ENCODE measurements at regions not wholly inside any gene's neighbourhood (a gene's known extent, or its start where the extent isn't known, plus 50 kb on each side); places are given as distances from the start of the nearest gene placed in this dataset.

DNA sequence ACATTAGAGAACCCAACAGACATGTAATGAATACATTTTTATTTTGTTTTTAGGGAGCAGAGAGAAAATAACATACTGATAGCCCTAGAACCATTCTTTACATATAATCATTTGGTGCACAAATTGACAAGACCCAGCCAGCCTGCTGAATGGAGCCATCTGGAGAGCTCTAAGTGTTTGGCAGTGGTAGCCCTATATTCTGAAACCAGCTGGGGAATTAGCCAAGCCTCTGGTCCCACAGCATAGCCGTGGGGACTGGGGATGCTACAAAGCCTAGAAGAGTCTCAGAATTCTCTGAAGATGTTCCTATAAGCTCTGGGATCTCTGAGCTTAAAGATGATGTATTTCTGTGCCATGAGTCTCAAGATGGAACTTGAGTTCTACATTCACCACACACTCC lies 857.3 kb upstream of the AMELY start:
- WGBS, 2 donors, result 58% methylated on average over 1 of the region's 1 CpG; no CpG with 5 or more reads in 1 of the 2 donors
- no peak for DNase-seq (ENCODE audit: low spot score in 2 of 2)
- no peak overlapping the region for H3K4me3 ChIP-seq (ENCODE audit: low read depth, poor library complexity, severe bottlenecking)
- intact Hi-C loops (cut with DNase I; ENCODE audit: low total_unique reads), result no loop called here
- TF ChIP-seq, protein P1, sequence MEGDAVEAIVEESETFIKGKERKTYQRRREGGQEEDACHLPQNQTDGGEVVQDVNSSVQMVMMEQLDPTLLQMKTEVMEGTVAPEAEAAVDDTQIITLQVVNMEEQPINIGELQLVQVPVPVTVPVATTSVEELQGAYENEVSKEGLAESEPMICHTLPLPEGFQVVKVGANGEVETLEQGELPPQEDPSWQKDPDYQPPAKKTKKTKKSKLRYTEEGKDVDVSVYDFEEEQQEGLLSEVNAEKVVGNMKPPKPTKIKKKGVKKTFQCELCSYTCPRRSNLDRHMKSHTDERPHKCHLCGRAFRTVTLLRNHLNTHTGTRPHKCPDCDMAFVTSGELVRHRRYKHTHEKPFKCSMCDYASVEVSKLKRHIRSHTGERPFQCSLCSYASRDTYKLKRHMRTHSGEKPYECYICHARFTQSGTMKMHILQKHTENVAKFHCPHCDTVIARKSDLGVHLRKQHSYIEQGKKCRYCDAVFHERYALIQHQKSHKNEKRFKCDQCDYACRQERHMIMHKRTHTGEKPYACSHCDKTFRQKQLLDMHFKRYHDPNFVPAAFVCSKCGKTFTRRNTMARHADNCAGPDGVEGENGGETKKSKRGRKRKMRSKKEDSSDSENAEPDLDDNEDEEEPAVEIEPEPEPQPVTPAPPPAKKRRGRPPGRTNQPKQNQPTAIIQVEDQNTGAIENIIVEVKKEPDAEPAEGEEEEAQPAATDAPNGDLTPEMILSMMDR (IDR thresholded peaks at IDR 0.05), result no peak
- TF ChIP-seq POLR2A (IDR thresholded peaks at IDR 0.05), result no peak

DNA sequence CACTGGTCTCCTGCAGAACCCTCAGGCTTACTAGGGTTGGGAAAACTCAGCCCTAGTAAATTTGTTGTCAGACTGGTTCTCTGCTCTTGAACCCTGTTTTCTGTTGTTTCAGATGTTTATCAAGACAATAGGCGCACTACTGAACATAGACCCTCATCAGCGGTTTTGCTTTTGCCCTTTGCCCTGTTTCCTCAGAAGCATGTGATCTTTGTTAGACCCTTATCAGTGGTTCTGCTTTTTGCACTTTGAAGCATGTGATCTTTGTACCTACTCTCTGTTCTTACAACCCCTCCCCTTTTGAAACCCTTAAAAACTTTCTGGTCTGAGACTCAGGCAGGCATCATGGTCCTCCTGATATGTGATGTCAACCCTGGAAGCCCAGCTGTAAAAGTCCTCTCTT lies 842.2 kb upstream of the AMELY start:
- intact Hi-C loops (cut with DNase I; ENCODE audit: low total_unique reads), result no loop called here
- WGBS, 2 donors, result 88% methylated on average over 2 of the region's 2 CpGs; no CpG with 5 or more reads in 1 of the 2 donors
- H3K4me3 ChIP-seq (ENCODE audit: low read depth, poor library complexity, severe bottlenecking), result no peak overlapping the region
- no peak for TF ChIP-seq POLR2A (IDR thresholded peaks at IDR 0.05)
- TF ChIP-seq, protein P1 (IDR thresholded peaks at IDR 0.05), result no peak
- no peak for DNase-seq (ENCODE audit: low spot score in 2 of 2)

DNA sequence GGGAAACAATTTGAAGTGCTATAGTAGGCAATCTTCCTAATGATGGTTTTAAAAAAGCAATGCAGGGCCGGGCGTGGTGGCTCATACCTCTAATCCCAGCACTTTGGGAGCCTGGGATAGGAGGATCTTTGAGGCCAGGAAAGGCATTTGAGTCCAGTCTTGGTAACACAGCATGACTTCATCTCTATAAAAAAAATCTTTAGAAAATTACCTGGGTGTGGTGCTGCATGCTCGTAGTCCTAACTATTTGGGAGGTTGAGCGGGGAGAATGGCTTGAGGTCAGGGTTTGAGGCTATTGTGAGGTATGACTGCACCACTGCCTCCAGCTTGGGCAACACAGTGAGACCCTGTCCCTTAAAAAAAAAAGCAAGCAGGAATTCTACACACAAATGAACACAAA lies 835.2 kb upstream of the AMELY start:
- intact Hi-C loops (cut with DNase I; ENCODE audit: low total_unique reads), result no loop called here
- no peak for DNase-seq (ENCODE audit: low spot score in 2 of 2)
- no peak for TF ChIP-seq POLR2A (IDR thresholded peaks at IDR 0.05)
- TF ChIP-seq, protein P1 (IDR thresholded peaks at IDR 0.05), result no peak
- 59% methylated on average over 4 of the region's 4 CpGs; no CpG with 5 or more reads in 1 of the 2 donors for WGBS, 2 donors
- H3K4me3 ChIP-seq (ENCODE audit: low read depth, poor library complexity, severe bottlenecking), result no peak overlapping the region

DNA sequence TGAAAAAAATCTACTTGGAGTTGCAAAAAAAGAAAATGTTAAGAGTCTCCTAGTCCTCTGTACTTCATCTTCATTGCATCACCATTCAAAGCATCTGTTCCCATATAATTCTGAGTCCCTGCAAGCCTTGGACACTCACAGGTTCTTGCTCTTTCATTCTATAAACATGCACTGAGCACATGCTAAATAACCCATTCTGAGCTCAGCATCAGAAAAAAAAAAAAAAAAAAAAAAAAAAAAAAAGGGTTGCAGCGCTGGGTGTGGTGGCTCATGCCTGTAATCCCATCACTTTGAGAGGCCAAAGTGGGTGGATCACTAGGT lies 834.0 kb upstream of the AMELY start:
- TF ChIP-seq POLR2A (IDR thresholded peaks at IDR 0.05), result no peak
- no peak overlapping the region for H3K4me3 ChIP-seq (ENCODE audit: low read depth, poor library complexity, severe bottlenecking)
- DNase-seq (ENCODE audit: low spot score in 2 of 2), result no peak
- WGBS, 2 donors, result 94% methylated on average over 1 of the region's 1 CpG; no CpG with 5 or more reads in 1 of the 2 donors
- intact Hi-C loops (cut with DNase I; ENCODE audit: low total_unique reads), result no loop called here

DNA sequence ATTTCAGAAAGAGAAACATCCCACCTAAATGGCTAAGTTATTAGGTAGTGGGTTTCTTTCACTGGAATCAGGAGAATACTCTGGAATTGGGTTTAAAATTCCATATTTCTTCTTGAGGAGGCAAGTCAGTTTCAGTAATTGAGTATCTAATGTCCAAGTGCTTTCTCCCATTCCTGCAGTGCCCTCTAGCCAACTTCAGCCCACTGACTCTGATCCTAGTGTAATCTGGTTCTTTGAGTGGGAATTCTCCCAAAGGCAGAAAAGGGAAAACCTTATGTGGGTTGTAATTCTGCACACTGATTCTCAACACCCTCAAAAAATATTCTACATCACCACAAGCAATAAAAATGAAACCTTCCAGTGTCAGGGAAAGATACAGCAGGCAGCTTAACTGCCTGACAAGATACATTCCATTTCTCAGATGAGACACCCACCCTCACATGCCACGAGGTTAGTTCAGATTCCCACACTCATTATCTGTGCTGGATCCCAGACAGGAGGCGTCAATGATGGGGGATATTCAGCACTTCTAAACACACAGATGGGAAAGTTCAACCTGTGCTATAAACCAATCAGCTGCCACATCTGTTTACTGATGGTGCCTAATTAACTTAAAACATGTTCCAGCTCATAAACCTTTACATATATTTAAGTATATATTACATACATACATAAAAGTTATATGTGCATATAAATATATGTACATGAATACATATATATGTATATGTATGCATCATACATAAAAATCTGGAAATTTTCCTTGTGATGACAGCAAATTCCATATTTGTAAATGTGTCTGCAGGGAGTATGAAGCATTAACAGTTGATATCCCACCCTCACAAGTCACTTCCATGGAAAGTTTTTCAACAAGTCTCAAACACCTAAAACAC lies 833.4 kb upstream of the AMELY start:
- H3K4me3 ChIP-seq (ENCODE audit: low read depth, poor library complexity, severe bottlenecking), result no peak overlapping the region
- DNase-seq (ENCODE audit: low spot score in 2 of 2), result no peak
- intact Hi-C loops (cut with DNase I; ENCODE audit: low total_unique reads), result no loop called here
- TF ChIP-seq, protein P1 (IDR thresholded peaks at IDR 0.05), result no peak
- no peak for TF ChIP-seq POLR2A (IDR thresholded peaks at IDR 0.05)
- WGBS, 2 donors, result 63% methylated on average over 2 of the region's 2 CpGs; no CpG with 5 or more reads in 1 of the 2 donors

DNA sequence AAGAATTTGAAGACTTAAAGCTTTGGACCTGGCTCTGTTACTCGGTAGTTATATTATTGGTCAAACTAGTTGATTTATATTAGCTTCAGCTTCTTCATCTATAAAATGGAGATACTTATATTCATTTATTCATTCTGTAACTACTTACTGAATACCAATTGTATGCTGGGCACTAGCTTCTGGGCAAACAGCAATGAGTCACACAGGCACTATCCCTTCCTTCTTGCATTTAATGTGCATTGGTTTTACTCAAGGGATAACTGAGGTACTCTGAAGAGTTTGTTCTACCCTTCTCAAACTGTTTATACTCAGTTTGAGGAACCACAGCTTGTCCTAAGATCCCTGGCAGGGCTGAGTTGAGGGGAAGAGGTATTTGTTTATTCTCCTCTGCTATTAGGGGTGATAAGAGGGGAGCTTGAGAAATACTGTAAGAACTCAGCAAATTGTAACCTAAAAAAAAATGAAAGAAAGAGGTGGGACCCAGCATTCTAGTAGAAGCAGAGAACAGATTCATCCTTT lies 825.4 kb upstream of the AMELY start:
- H3K4me3 ChIP-seq (ENCODE audit: low read depth, poor library complexity, severe bottlenecking), result no peak overlapping the region

More for the DNA sequence above, 825.4 kb upstream of the AMELY start:
- no peak for DNase-seq (ENCODE audit: low spot score in 2 of 2)
- intact Hi-C loops (cut with DNase I; ENCODE audit: low total_unique reads), result no loop called here
- TF ChIP-seq, protein P1 (IDR thresholded peaks at IDR 0.05), result no peak
- TF ChIP-seq POLR2A (IDR thresholded peaks at IDR 0.05), result no peak
- 88% methylated on average over 1 of the region's 1 CpG; no CpG with 5 or more reads in 1 of the 2 donors for WGBS, 2 donors

Measured in lower leg skin (tissue), 4 donors.